B cell (primary cell): ENCODE measurements at regions not wholly inside any gene's neighbourhood (a gene's known extent, or its start where the extent isn't known, plus 50 kb on each side); places are given as distances from the start of the nearest gene placed in this dataset.

ENCODE experiments used
- ATAC-seq: fragments of 200-7000 bp; cut with Tn5 transposase; one replicate; pipeline ENCODE4 v1.10.0; 2021; ENCODE audit warnings: low read depth, mild to moderate bottlenecking, moderate number of reproducible peaks, moderate library complexity
- CTCF ChIA-PET: fragments of 350-600 bp; sonication (Branson Sonifier 250); formaldehyde crosslinking; loops from one replicate; lab custom pipeline; 2021; ENCODE audit warnings: antibody characterized with exemption, inconsistent platforms; lab: Charles Lee
- POLR2A ChIA-PET: fragments of 350-600 bp; sonication (Branson Sonifier 250); formaldehyde crosslinking; loops from one replicate; lab custom pipeline; 2021; ENCODE audit warnings: antibody characterized with exemption; lab: Charles Lee
- DNase-seq: peaks from one replicate; pipeline ENCODE4 v3.0.0; 2013
- H2AFZ ChIP-seq: 2 replicates; pipeline ENCODE4 v1.6.1; 2012; ENCODE audit warnings: mild to moderate bottlenecking, low read depth, low read length; ENCODE audit not compliant: insufficient read depth, poor library complexity, severe bottlenecking
- H3K27ac ChIP-seq, 2 donors: 1 replicate in 1 of 2; 2 replicates in 1 of 2; pipeline ENCODE4 v1.5.1; 2012 to 2013; ENCODE audit warnings: low read length in 2 of 2, mild to moderate bottlenecking in 2 of 2, moderate library complexity in 1 of 2
- H3K27me3 ChIP-seq, 4 experiments: fragments of 200-600 bp in 1 of 4; sonication (generic) in 1 of 4; replicated peaks in 1 of 4; 1 replicate in 2 of 4; 2 replicates in 2 of 4; pipeline versions ENCODE4 v1.6.1 to v1.7.0; 2013 to 2016; ENCODE audit warnings: low read length in 3 of 4, mild to moderate bottlenecking in 2 of 4, mixed read lengths in 1 of 4, moderate library complexity in 1 of 4; ENCODE audit not compliant: insufficient read depth in 4 of 4, control insufficient read depth in 3 of 4; ENCODE audit errors: control extremely low read depth in 1 of 4
- H3K36me3 ChIP-seq, 2 experiments: replicated peaks in 1 of 2; 1 replicate in 1 of 2; 2 replicates in 1 of 2; pipeline versions ENCODE4 v1.6.1 to v1.7.1; 2013; ENCODE audit warnings: low read length in 1 of 2; ENCODE audit not compliant: insufficient read depth in 2 of 2, control insufficient read depth in 1 of 2; ENCODE audit errors: control extremely low read depth in 1 of 2, extremely low read depth in 1 of 2
- H3K4me1 ChIP-seq, 2 donors: fragments of 200-600 bp in 1 of 2; sonication (generic) in 1 of 2; 1 replicate in 1 of 2; 2 replicates in 1 of 2; pipeline versions ENCODE4 v1.5.1 to v1.6.1; 2013 to 2017; ENCODE audit warnings: low read length in 2 of 2; ENCODE audit not compliant: control insufficient read depth in 2 of 2, insufficient read depth in 2 of 2
- H3K4me2 ChIP-seq: replicated peaks from 2 replicates; pipeline ENCODE3; 2012; ENCODE audit warnings: mild to moderate bottlenecking, low read depth, low read length; ENCODE audit not compliant: poor library complexity, severe bottlenecking
- H3K4me3 ChIP-seq, 5 experiments: fragments of 200-600 bp in 1 of 5; sonication (generic) in 1 of 5; 1 replicate in 3 of 5; 2 replicates in 2 of 5; pipeline versions ENCODE4 v1.5.1 to v1.7.0; 2011 to 2016; ENCODE audit warnings: low read length in 4 of 5, mild to moderate bottlenecking in 4 of 5, low read depth in 2 of 5, control low read depth in 1 of 5, moderate library complexity in 1 of 5; ENCODE audit not compliant: insufficient read depth in 1 of 5; ENCODE audit errors: control extremely low read depth in 1 of 5, extremely low read depth in 1 of 5
- H3K79me2 ChIP-seq: fragments of 200-600 bp; sonication (generic); one replicate; pipeline ENCODE4 v1.6.0; 2016; ENCODE audit warnings: low read length; ENCODE audit not compliant: control insufficient read depth, insufficient read depth
- H3K9ac ChIP-seq: fragments of 200-600 bp; sonication (generic); 2 replicates; pipeline ENCODE4 v1.6.1; 2017; ENCODE audit warnings: mild to moderate bottlenecking, low read length, moderate library complexity
- H3K9me3 ChIP-seq, 3 donors: one replicate each; pipeline versions ENCODE4 v1.6.1 to v1.7.1; 2013; ENCODE audit warnings: low read length in 2 of 3; ENCODE audit not compliant: control insufficient read depth in 2 of 3, insufficient read depth in 1 of 3; ENCODE audit errors: control extremely low read depth in 1 of 3
- H4K20me1 ChIP-seq: 2 replicates; pipeline ENCODE4 v1.6.0; 2012; ENCODE audit warnings: mild to moderate bottlenecking, low read length; ENCODE audit not compliant: insufficient read depth, control insufficient read depth, poor library complexity, severe bottlenecking
- H3K27ac Mint-ChIP-seq: one replicate; pipeline ENCODE4 v1.8.0; 2021; ENCODE audit warnings: mixed read lengths
- H3K27me3 Mint-ChIP-seq: one replicate; pipeline ENCODE4 v1.8.0; 2021; ENCODE audit warnings: mixed read lengths
- H3K4me1 Mint-ChIP-seq: one replicate; pipeline ENCODE4 v1.8.0; 2021; ENCODE audit warnings: mixed read lengths
- H3K4me3 Mint-ChIP-seq: one replicate; pipeline ENCODE4 v1.8.0; 2021; ENCODE audit warnings: mixed read lengths
- H3K9me3 Mint-ChIP-seq: one replicate; pipeline ENCODE4 v1.8.0; 2022; ENCODE audit warnings: mixed read lengths; ENCODE audit not compliant: insufficient read depth
- CTCF ChIP-seq: fragments of 200-600 bp; IDR thresholded peaks from one replicate; pipeline ENCODE4 v1.8.0; 2022; ENCODE audit warnings: antibody characterized with exemption, mild to moderate bottlenecking
- EZH2 ChIP-seq: IDR thresholded peaks from 2 replicates; pipeline ENCODE4 v1.6.1; 2012; ENCODE audit warnings: borderline replicate concordance, low read depth, mild to moderate bottlenecking, moderate library complexity, low read length; ENCODE audit not compliant: insufficient read depth, poor library complexity, severe bottlenecking
- WGBS: methylation state at CpG from one replicate; pipeline ENCODE4 v1.1.5; 2013; ENCODE audit warnings: missing lambda C conversion rate; ENCODE audit not compliant: insufficient coverage; 5-methylcytosine and 5-hydroxymethylcytosine counted together
- intact Hi-C: fragments of 100-400 bp; cut with micrococcal nuclease; formaldehyde crosslinking; loops from one replicate; pipeline ENCODE4 v1.10.0; 2022

- Mint-ChIP-seq H3K27ac (no peak overlapping the region), H3K27me3 (no peaks in the 10 kb centered on the region), H3K9me3 (no peaks in the 10 kb centered on the region), H3K4me3 (no peak overlapping the region), H3K4me1 (no peaks in the 10 kb centered on the region)
- ChIA-PET CTCF (no interaction called here), POLR2A (interaction anchor here (0.6 kb wide), 1 partner anchor 35 kb away, joined by 3 read pairs; no protein-coding TSS in a partner anchor)
- Histone ChIP-seq H3K4me1 (no peaks in the 10 kb centered on the region), H3K79me2 (no peaks in the 10 kb centered on the region), H3K9ac (no peak overlapping the region), H3K4me3 (no peak overlapping the region), H4K20me1 (no peaks in the 10 kb centered on the region), H3K9me3 (peaks cover 0 to 5% (median 0%) of the 10 kb centered on the region in 3 donors), H2AFZ (no peak overlapping the region), H3K27me3 (no peaks in the 10 kb centered on the region), H3K4me2 (no peak overlapping the region), H3K36me3 (no peaks in the 10 kb centered on the region), H3K27ac (no peak overlapping the region)
- 94% methylated on average over 3 of the region's 3 CpGs for WGBS
- DNase-seq (no peak), ATAC-seq (no peak)
- TF ChIP-seq CTCF: no peak
- no peak for TF ChIP-seq EZH2
- intact Hi-C loops: no loop called here
Observed at GRCh38 chr11:115577701-115578100, 73.5 kb upstream of the CADM1 start.

GRCh38 chr11:115576606-115577380 lies 72.6 kb upstream of the CADM1 start:
- ChIA-PET CTCF (no interaction called here), POLR2A (no interaction called here)
- no peak overlapping the region for H3K27ac Mint-ChIP-seq
- Histone ChIP-seq H3K9ac (no peak overlapping the region), H3K27me3 (no peaks in the 10 kb centered on the region), H3K4me3 (no peak overlapping the region), H3K4me1 (no peaks in the 10 kb centered on the region), H3K36me3 (no peaks in the 10 kb centered on the region), H2AFZ (no peak overlapping the region), H3K27ac (no peak overlapping the region), H4K20me1 (no peaks in the 10 kb centered on the region), H3K79me2 (no peaks in the 10 kb centered on the region), H3K9me3 (peaks cover 0 to 2% (median 0%) of the 10 kb centered on the region in 3 donors), H3K4me2 (no peak overlapping the region)
- H3K9me3 Mint-ChIP-seq: no peaks in the 10 kb centered on the region
- H3K4me1 Mint-ChIP-seq: no peaks in the 10 kb centered on the region
- DNase-seq (no peak), ATAC-seq (no peak)
- intact Hi-C loops: no loop called here
- TF ChIP-seq CTCF (no peak), EZH2 (no peak)
- H3K27me3 Mint-ChIP-seq: peaks cover 5% of the 10 kb centered on the region
- 100% methylated on average over 1 of the region's 6 CpGs for WGBS
- H3K4me3 Mint-ChIP-seq: no peak overlapping the region
